Ishikawa (cell line): ENCODE measurements at regions not wholly inside any gene's neighbourhood (a gene's known extent, or its start where the extent isn't known, plus 50 kb on each side); places are given as distances from the start of the nearest gene placed in this dataset.

Source experiments
- CEBPB ChIP-seq: IDR thresholded peaks from 2 replicates; pipeline ENCODE4 v1.6.1; 2012
- CREB1 ChIP-seq: IDR thresholded peaks from 2 replicates; pipeline ENCODE4 v1.6.1; 2012; ENCODE audit warnings: low read depth
- EGR1 ChIP-seq: IDR thresholded peaks from 2 replicates; pipeline ENCODE4 v1.6.1; 2012
- EP300 ChIP-seq: IDR thresholded peaks from 2 replicates; pipeline ENCODE4 v1.6.1; 2012; ENCODE audit warnings: borderline replicate concordance
- FOXM1 ChIP-seq: IDR thresholded peaks from 2 replicates; pipeline ENCODE4 v1.6.1; 2012; ENCODE audit warnings: low read depth, borderline replicate concordance
- NFIC ChIP-seq: IDR thresholded peaks from 2 replicates; pipeline ENCODE4 v1.6.1; 2012
- RAD21 ChIP-seq: IDR thresholded peaks from 2 replicates; pipeline ENCODE4 v1.6.1; 2012; ENCODE audit warnings: low read depth
- TAF1 ChIP-seq: IDR thresholded peaks from 2 replicates; pipeline ENCODE4 v1.6.1; 2012; ENCODE audit warnings: low read depth, mild to moderate bottlenecking
- TCF12 ChIP-seq: IDR thresholded peaks from 2 replicates; pipeline ENCODE4 v1.6.1; 2012; ENCODE audit warnings: low read depth
- TEAD4 ChIP-seq: IDR thresholded peaks from 2 replicates; pipeline ENCODE4 v1.6.1; 2012
- USF1 ChIP-seq: IDR thresholded peaks from 2 replicates; pipeline ENCODE4 v1.6.1; 2012
- YY1 ChIP-seq: IDR thresholded peaks from 2 replicates; pipeline ENCODE4 v1.6.1; 2012; ENCODE audit warnings: low read depth
- ZBTB7A ChIP-seq: IDR thresholded peaks from 2 replicates; pipeline ENCODE4 v1.6.1; 2012; ENCODE audit warnings: low read depth
- TF ChIP-seq, protein P1 (sequence below): IDR thresholded peaks from 2 replicates; pipeline ENCODE4 v1.6.1; 2012
- TF ChIP-seq, protein P2 (sequence below): IDR thresholded peaks from 2 replicates; pipeline ENCODE4 v1.6.1; 2012; ENCODE audit warnings: low read depth, mild to moderate bottlenecking

- TF ChIP-seq TEAD4, result no peak
- no peak for TF ChIP-seq EGR1
- no peak for TF ChIP-seq CEBPB
- TF ChIP-seq TAF1, result no peak
- no peak for TF ChIP-seq CREB1
- TF ChIP-seq, protein P1, sequence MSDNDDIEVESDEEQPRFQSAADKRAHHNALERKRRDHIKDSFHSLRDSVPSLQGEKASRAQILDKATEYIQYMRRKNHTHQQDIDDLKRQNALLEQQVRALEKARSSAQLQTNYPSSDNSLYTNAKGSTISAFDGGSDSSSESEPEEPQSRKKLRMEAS, result no peak
- TF ChIP-seq RAD21, result no peak
These were observed 162.6 kb upstream of the FAM47A start for GRCh38 chrX:34294665-34295064.

DNA sequence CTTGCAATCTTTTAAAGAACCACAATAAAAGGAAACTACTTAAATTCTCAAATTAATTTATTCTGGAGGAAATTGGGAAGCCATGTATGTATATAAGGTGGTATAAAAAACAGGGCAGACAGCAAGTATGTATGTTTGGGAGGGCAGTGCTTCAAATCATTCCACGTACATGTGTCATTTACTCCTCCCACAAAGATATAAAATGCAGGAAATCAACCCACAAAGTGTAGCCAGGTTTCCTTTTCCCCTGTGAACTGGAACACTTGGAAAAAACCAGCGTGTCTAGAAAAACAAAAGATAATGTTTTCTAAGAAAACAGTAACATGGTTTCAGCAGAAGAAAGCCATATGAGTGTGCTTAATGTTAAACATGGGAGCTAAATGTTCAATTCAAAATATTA lies 156.7 kb upstream of the FAM47A start:
- TF ChIP-seq ZBTB7A (no peak), YY1 (no peak), RAD21 (no peak), FOXM1 (no peak), TEAD4 (no peak), TAF1 (no peak), EP300 (no peak), USF1 (no peak), NFIC (no peak), EGR1 (no peak), CREB1 (no peak)
- TF ChIP-seq, protein P2, sequence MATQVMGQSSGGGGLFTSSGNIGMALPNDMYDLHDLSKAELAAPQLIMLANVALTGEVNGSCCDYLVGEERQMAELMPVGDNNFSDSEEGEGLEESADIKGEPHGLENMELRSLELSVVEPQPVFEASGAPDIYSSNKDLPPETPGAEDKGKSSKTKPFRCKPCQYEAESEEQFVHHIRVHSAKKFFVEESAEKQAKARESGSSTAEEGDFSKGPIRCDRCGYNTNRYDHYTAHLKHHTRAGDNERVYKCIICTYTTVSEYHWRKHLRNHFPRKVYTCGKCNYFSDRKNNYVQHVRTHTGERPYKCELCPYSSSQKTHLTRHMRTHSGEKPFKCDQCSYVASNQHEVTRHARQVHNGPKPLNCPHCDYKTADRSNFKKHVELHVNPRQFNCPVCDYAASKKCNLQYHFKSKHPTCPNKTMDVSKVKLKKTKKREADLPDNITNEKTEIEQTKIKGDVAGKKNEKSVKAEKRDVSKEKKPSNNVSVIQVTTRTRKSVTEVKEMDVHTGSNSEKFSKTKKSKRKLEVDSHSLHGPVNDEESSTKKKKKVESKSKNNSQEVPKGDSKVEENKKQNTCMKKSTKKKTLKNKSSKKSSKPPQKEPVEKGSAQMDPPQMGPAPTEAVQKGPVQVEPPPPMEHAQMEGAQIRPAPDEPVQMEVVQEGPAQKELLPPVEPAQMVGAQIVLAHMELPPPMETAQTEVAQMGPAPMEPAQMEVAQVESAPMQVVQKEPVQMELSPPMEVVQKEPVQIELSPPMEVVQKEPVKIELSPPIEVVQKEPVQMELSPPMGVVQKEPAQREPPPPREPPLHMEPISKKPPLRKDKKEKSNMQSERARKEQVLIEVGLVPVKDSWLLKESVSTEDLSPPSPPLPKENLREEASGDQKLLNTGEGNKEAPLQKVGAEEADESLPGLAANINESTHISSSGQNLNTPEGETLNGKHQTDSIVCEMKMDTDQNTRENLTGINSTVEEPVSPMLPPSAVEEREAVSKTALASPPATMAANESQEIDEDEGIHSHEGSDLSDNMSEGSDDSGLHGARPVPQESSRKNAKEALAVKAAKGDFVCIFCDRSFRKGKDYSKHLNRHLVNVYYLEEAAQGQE, result no peak
- TF ChIP-seq, protein P1, result no peak

DNA sequence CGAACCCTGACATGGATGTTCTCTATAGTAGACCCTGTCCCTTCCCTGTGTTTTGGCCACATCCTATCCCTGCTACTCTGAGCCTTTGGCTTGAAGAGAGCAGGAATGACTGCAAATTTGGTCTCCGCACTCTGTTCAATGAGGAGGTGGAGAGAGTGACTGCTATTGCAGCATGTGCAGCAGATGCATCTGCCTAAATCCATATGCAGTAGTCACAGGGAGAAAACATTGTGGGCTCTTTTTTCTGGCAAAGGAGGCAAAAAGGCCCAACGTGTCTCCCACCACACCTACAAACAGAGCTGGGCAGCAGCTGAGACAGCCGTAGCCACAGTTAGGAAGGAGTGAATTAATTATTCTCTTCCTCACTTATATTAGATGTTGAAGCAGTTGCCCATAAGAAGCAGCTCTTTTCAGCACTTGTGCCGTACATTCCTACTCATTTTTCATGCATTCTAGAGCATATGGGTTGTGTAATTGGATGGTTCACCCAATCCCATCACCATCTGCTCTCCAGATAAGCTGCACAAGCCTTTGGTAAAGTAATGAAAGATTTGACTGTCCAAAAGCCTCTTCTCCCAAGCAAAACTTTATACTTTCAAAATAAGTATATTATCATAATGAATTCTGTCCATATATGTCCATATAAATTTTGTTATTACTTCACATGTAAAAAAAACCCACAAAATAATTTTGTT lies 147.9 kb upstream of the FAM47A start:
- no peak for TF ChIP-seq CREB1
- TF ChIP-seq USF1, result no peak
- no peak for TF ChIP-seq ZBTB7A
- TF ChIP-seq, protein P2, result no peak
- TF ChIP-seq, protein P1, result no peak
- no peak for TF ChIP-seq TAF1
- TF ChIP-seq NFIC, result no peak
- no peak for TF ChIP-seq CEBPB
- no peak for TF ChIP-seq RAD21

- TF ChIP-seq CEBPB (no peak), NFIC (no peak), EGR1 (no peak), CREB1 (no peak), RAD21 (0 out of 2 replicates have a peak, but pooled peaks have one; percentile 20), TAF1 (no peak), TCF12 (no peak)
- TF ChIP-seq, protein P1, result no peak
These were observed 143.6 kb upstream of the FAM47A start for GRCh38 chrX:34275699-34276098.

DNA sequence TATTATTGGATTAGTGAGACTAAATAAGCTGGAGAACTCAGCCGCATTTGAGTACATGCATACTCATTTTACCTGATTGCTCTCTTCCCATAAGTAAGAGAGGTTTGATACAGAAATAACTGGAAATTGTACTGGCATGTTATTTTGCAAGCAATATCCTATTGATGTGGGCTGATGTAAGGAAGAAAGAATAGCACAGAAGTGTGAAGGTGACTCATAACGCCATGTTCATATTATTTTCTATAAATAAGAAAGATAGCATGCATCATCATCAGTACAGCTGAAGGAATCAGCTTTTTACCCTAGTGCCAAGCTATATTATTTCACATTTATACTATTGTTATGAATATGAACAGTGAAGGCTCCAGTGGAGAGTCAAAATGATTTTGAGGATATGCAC lies 138.3 kb upstream of the FAM47A start:
- TF ChIP-seq CEBPB (no peak), YY1 (no peak), TCF12 (no peak), NFIC (no peak), TAF1 (no peak), ZBTB7A (no peak), FOXM1 (no peak), RAD21 (no peak), EGR1 (no peak), USF1 (no peak), TEAD4 (no peak)
- TF ChIP-seq, protein P2, result no peak
